NCI-H526 treated with DMSO at 0.1 percent for 48 hours (cell line): ENCODE measurements at regions not wholly inside any gene's neighbourhood (a gene's known extent, or its start where the extent isn't known, plus 50 kb on each side); places are given as distances from the start of the nearest gene placed in this dataset.

Experiments
- DNase-seq: peaks from one replicate; lab custom pipeline; 2025; lab: John Stamatoyannopoulos, UW

DNA sequence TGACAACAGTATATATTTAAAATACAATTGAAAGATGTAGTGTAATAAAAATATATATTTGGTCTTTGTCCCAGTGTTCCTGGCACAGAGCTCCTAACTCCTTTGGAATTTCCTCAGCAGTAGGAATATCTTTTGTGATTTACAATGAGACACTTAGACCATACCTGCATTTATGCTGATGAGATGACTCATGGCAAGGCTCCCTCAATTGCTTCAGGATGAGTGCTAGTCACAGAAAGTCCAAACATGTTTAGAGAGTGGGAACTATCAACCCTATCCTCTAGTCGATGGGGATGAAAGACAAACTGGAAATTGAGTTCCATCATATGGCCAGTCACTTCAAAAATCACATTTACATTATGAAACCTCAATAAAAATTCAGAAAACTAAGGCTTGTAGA lies 588.3 kb upstream of the LMCD1 start:
- DNase-seq, result no peak

DNA sequence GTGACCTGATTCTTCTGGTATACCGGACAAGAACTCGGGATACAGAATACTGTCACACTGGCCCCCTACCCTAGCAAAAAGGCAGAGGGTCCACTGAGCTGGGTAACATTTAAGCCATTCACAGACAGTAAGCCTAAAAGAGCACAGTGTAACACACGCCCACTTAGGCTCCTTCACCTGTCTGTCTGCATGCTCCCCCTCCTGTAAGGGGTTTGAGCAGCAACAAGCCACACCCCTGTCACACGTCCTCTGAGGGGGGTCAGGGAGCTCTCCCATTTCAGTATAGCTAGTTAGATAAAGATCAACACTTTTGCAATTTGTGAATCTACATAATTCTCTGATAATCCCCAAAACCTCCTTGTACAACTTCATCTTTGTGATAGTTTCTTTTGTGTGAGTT lies 586.3 kb upstream of the LMCD1 start:
- DNase-seq, result no peak

DNA sequence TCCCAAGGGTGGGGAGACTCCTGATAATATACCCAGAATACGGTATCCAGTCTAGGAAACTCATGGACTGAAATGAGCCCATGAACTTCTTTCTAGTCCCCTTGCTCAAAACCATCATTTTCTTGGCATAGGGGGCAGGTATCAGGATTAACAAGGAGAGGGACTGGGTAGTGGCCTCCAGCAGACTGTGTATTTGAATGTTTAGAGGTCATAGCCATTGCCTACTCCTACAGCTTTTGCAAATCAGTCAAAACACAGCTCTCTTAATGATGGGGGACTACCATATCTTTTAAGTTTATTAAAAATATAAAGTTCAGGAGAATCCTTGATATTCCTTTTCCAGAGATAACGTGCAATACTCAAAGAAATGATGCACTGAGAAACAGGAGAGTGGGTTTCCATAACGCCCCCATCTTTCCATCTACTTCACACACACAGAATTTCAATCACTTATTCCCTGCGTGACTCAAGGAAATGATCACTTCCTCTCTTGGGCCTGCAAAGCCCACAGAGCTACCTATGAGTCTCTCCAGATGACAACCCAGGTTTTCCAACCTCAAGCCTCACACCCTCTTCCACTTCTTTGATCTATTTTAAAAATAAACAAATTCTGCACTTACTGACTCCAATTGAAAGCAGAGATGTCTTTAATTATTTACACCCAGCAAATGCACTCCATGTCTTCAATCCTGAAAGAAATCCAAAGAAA lies 584.0 kb upstream of the LMCD1 start:
- no peak for DNase-seq

DNA sequence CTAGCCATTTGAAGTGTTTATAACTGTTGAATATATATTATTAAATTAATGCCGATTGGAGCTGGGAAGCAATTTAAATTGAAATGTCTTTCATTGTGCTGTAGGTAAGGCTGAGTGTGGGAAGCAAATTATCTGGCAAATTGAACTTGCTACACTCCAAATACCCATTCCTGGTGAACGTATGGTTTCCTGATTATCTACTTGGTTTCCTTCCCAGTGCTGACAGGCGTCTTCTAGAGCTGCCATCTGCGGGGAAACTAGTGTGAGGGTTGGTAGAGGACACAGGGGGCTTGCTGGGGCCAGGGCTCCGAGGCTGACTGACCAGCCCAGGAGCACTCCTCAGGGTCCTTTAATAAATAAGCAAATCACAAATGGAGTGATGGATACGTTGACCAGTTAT lies 581.4 kb upstream of the LMCD1 start:
- DNase-seq, result no peak

DNA sequence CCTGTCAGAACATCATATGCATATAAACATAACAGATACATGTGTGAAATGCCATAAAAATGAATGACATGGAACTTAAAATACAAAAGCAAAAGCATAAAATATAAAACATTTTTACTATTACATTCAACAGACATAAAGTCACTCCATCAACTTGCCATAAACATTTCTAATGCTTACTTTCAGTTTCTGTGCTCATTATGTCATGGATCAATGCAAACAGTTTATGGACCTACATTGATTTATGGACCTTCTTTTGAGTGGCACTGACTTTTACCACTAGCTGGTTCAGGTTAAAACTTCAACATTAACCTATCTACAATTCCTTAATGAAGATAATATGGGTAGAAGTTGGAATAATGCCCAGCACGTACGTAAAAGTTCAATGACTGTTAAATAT lies 577.4 kb upstream of the LMCD1 start:
- DNase-seq, result no peak

DNA sequence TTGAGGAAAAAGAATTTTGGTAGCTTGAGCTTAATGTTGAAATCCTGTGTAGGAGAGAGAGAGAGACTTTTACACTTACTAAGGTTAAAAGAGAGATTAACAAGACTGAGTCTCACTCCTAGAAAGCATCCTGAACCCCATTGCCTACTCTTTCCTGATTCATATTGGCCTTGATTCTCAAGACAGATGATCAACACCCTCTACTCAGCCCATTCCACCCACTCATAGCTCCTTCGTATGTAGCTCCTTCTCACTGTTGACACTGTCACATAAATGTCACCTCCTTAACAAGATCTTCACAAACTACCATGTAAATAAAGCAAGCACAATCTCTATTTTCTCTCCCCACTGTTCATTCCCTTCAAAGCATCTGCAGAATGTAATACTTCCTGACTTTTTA lies 574.6 kb upstream of the LMCD1 start:
- DNase-seq, result no peak

DNA sequence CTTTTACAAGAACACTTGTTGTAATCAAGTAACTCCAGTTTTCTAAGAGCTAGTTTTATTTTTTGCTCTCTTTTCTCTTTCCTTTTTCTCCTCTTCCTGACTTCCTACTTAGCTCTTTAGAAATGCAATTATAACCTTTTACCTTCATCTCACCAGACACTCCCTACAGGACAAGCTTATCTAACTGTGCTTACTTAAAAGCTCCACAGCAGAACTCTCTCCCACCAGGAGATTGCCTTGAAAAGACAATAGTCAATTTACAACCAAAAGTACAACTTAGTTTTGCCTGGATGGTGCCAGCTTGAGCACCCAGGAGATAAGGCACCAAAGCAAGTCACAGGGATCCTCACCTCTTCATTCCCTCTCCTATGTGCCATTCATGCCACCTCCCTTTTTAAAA lies 573.8 kb upstream of the LMCD1 start:
- no peak for DNase-seq

DNA sequence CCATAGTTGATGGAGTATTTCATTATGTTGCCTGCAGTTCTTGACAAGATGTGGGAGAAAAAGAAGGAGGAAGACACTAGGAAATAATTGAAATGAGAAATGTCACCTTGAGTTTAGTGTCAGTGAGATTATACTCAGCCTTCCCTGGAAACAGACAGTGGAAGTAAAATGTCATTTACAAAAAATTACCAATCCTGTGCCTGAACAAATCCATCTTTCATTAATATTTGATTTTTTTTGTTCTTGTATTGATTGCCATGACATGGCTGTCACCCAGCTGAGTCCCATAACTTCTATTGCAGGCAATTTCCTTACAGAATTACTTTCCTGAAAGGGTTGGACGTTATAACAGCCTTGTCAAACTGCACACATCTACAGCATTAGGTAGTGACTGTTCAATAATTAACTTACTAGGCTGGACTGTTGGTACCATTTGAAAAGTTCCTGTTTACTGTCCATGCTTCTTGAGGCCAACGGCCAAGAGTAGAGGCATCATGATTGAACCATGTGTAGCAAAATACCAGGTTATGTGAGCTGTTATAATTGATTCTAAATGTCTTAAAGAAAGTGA lies 572.2 kb upstream of the LMCD1 start:
- DNase-seq, result no peak

DNA sequence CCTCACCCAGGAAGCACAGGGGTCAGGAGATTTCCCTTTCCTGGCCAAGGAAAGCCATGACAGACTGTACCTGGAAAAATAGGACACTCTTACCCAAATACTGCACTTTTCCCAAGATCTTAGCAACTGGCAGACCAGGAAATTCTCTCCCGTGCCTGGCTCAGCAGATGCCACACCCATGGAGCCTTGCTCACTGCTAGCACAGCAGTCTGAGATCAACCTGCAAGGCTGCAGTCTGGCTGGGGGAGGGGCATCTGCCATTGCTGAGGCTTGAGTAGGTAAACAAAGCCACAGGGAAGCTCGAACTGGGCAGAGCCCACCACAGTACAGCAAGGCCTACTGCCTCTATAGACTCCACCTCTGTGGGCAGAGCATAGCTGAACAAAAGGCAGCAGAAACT lies 567.3 kb upstream of the LMCD1 start:
- DNase-seq, result no peak

DNA sequence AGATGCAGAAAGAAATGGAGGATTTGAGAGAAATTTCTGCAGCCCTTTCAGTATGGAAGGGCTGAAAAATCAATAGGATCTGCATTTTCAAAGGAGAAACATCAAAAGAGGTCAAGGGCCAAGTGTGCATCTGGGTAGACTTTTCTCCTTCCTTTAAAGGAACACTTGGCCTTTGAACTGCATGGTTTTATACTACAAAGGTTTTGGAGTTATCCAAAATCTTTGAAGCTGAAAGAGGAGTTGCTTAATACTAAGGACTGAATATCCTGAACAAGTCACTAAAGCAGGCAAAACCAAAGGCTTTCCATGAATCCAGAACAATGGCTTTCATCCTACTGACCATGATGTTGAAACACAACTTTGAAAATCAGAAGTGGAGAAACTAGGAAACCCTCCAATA lies 553.7 kb upstream of the LMCD1 start:
- no peak for DNase-seq

DNA sequence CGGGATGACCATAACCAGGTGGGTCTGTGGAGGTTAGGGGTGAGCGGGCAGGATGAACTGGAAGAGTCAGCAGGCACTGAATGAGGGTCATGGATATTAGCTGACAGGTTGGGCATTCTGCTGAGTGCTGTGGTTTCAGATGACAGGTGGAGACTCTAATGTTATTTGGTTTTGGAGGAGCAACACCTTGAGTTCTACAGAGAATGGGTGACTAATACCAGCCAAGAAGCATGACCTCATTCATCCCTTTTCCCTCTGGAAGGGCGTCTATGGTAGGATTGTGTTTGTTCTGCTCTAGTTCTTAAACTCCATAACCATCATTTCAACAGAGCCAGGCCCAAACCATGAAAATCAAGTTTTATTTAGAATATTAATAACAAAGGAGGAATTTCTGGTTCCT lies 550.7 kb upstream of the LMCD1 start:
- DNase-seq, result no peak

DNA sequence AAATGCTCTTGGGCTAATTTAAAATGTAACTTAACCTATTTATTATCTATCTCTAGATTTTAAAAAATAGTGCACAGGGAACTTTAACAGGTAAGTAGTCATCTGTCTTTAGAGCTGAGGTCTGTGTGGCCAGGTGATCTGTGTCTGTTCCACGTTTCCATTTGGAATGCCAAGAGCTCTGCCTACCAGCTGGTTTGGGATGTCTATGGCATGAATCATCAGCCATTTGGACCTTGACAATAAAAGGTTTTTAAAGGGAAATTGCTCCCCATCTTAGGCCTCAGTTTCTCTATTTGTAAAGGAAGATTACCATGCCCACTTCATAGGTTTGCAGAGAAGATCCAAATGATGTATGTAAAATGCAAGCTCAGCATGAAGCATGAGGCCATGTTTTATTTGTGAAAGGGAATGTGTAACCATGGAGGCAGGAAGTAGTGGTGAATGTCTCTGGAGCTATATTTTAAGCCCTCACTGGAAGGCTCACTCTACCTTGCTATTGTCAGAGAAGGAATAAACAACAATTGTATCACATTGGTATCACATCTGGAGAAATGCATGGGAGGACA lies 548.1 kb upstream of the LMCD1 start:
- no peak for DNase-seq

DNA sequence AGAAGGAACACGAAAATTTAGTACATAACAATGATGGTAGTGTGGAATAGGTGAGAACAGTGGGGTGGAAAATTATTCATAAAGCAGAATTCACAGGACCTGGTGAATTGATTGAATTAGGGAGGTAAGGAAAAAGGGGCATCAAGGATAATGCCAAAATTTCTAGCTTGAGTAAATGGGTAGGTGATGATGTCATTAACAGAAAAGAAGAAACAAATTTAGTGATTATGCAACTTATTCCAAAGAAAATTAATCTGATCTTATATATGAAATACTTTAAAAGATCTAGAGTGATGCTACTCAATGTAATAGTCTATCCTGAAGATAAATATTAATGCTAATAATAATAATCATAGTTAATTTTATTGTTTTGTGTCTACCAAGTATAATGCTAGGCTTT lies 544.6 kb upstream of the LMCD1 start:
- DNase-seq, result no peak

DNA sequence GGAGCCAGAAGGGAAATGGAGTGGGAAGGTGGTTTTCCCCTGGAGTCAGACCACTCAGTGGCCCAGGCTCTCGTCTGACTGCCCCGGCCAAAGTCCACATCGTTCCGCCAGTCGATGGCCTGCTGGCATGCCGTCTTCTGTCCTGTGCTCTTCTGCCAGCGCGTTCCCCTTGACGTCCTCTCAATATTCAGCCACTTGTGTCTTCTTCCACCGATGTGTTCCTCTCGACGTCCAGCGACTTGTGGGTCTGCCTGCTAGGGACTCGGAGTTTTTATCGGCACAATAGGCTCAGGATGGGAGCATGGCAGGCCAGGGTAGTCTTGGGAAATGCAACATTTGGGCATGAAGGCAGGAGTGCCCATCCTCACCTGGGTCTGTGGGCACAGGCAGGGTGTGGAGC lies 542.5 kb upstream of the LMCD1 start:
- no peak for DNase-seq

DNA sequence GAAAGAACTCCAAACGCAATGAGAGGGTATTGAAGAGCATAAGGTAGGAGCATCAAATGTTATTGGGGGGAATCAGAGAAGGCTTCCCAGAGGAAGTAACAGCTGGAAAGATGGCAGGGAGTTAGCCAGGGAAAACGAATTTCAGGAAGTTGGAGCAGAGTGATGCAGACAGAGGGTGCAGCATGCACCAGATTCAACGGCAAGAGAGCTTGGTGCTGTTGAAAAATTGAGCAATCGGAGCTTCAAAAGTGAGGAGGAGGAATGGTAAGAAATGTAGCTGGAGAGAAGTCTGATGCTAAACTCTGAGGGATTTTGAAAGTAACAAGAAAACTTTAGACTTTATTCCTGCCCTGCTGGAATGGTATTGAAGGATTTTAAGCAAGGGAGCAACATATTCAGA lies 541.0 kb upstream of the LMCD1 start:
- no peak for DNase-seq

DNA sequence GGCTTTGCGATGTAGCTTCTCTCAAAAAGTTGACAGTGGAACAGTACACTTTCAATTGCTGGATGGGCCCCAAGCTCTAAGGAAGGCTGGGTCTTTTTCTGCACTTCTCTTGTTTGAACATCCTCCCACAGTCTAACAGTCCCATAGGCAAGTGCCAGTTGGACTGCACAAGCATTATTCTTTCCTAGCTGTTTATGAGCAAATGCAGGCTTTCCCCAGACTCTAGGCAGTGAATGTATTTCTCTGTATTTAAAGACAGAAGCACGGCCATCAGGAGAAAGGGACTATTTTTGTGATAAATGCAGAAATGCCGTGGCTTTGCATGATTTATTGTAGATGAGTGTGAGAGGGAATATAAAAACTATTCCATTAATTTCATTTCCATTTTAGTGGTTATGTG lies 539.3 kb upstream of the LMCD1 start:
- no peak for DNase-seq

DNA sequence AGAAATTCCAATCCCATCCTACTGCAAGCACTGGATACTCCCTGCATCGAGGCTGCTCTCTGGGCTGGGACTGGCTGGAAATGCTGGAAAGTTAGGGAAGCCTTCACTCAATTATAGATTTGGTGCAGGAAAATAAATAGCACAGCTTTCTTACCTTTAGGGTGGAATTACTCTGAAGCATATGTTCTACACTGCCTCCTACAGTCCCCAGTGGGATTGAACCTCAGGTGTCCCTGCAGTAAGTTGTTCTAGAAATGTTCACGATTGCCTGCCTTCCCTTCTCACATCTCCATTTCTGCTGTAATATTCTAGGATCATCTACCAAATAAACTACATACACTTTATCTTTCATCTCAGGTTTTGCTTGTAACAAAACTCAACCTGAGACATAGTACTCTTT lies 536.7 kb upstream of the LMCD1 start:
- no peak for DNase-seq

DNA sequence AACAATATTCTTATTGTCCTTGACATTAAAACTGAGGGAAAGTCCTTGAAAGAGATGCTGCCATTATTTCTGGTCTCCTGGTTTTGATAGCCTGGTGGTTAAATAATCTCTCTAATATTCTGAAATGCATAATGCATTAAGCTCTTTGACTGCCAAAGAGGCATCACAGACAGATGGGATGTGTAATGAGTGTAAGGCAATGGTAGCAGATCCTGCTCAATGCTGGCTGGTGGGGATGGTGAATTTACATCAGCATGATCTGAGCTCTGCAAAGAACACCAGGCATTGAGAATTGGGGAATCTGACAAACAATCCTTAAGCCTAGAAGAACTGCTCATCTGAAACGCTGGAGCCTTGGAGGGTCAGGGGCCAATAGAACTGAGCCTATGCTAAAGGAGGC lies 528.6 kb upstream of the LMCD1 start:
- DNase-seq, result no peak

DNA sequence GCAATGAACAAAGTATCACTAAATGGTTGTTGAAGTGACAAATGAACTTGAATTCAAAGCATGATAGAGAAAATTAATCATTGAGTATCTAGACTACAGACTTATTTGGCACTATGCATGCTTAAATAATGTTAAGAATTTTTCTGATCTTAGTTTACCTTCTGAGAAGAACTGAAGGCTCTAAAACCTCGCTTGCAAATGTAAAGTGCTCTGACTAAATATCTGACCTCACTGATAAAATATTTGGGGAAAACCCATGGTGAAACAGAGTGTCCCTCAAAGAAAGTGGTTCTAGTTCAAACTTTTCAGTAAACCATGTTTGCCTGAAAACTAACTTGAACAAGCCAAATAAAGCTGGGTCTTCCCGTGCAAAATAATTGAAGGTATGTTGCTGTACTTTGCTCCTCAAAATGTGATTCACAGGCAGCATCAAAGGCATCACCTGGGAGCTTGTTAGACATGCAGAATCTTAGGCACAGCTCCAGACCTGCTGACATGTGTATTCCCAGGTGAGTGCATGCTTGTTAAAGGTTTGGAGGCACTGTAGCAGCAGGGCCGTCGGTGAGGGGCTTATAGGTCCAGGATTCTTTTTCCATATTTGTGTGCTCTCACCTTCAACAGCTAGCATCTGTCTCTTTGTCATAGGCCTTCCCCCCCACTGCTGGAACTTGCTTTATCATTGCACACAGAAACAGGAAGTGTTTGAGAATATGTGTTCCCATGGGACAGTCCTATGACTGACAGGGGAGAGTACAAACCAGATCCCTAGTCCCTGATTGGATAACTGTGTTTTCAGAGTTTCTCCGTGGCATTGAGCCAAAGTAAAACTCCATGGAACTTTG lies 524.2 kb upstream of the LMCD1 start:
- no peak for DNase-seq

DNA sequence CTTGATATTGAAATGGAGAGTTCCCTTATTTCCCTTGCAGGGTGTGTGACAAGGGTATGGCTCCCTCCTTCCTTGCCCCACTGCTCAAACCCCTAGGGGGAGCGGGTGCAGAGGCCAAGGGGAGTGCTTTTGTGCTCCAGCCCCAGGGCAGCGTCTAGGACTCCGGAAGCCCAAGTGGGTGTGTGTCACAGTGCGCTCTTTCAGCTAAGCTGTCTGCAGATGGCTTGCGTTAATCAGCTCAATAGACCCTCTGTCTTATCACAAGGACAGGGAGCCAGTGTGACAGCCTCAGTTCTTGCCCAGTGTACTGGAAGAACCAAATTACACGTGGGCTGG lies 523.6 kb upstream of the LMCD1 start:
- no peak for DNase-seq

DNA sequence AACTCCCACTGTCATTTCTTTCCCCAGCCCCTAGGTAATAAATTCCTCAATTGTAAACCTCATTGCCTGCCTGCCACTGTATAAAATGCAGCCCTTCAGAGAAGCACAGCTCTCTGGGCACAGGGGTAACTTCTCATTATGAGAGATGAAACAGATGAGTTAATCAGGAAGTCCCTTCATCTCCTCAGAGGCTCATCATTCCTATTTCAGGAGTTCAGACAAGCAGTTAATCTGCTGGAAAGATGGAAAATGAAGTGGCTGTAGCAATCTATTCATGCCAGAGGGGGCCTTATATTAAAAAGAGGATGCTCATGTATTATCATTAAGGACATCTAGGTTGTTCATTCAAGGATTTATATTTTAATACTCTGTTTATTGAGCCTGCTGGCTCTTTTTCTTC lies 519.5 kb upstream of the LMCD1 start:
- DNase-seq, result peak; percentile 63

DNA sequence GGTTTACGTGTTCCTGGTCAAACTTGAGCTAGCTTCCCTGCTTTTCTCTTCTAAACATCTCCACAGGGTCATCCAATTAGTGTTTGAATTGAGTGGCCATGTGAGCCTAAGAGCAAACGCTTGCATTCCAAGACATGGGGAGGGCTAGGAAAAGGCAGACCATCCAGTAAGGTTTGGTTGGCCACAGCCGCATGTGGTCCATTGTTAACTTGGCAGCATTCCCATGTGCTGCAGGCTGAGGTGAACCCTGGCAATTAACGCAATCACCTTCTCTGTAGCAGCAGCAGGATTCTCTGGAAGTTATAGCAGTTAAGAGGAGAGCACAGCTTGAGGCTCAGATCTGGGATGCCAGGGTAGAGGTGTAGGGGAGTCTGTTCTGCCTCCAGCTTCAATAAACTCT lies 502.2 kb upstream of the LMCD1 start:
- DNase-seq, result no peak

DNA sequence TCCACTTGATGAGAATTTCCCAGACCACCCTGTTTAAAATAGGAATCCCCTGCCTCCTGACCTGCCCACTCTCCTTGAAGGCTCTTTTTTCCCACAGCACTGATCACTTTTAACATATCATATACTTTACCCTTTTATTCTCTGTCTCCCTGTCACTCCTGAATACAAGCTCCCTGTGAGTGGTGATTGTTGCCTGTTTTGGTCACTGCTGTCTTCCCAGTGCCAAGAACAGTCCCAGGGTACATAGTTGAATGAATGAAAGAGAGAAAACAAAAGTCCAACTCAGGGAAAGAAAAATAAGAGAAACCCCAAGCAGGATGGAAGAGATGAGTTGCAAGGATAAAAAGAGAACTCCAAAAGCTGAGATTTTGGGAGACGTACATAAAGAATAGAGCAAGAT lies 500.3 kb upstream of the LMCD1 start:
- DNase-seq, result no peak
